ENCODE measurements at regions not wholly inside any gene's neighbourhood (a gene's known extent, or its start where the extent isn't known, plus 50 kb on each side); places are given as distances from the start of the nearest gene placed in this dataset.

- intact Hi-C loops (cut with micrococcal nuclease): no loop called here
- no peaks in the 10 kb centered on the region for H3K27me3 Mint-ChIP-seq (ENCODE audit: low read depth in 3 of 3)
- H3K4me1 ChIP-seq (ENCODE audit: control insufficient read depth in 1 of 2, insufficient read depth in 2 of 2, low read length in 2 of 2): no peaks in the 10 kb centered on the region
- H3K9ac ChIP-seq (ENCODE audit: insufficient read depth, low read length, poor library complexity, severe bottlenecking): no peak overlapping the region
- no peak for DNase-seq
- H3K36me3 ChIP-seq (replicated peaks in 1 of 2; ENCODE audit: control insufficient read depth in 1 of 2, insufficient read depth in 2 of 2, low read length in 2 of 2): no peaks in the 10 kb centered on the region
- 75% methylated on average over 2 of the region's 3 CpGs for WGBS (ENCODE audit: insufficient coverage)
- no peaks in the 10 kb centered on the region for H3K79me2 ChIP-seq (ENCODE audit: insufficient read depth, low read length)
- H3K36me3 Mint-ChIP-seq: no peaks in the 10 kb centered on the region
- no peak overlapping the region for H3K27ac ChIP-seq (ENCODE audit: low read depth in 1 of 2, low read length in 2 of 2)
- TF ChIP-seq CTCF (IDR thresholded peaks at IDR 0.05): no peak
- no peak overlapping the region for H2AFZ ChIP-seq (ENCODE audit: insufficient read depth, low read depth, low read length, poor library complexity, severe bottlenecking)
- no peaks in the 10 kb centered on the region for H3K4me1 Mint-ChIP-seq
- no peak overlapping the region for H3K4me3 ChIP-seq (replicated peaks in 1 of 3; ENCODE audit: low read depth in 2 of 3, low read length in 3 of 3)
- H3K9me3 ChIP-seq (replicated peaks in 1 of 2; ENCODE audit: control insufficient read depth in 1 of 2, insufficient read depth in 1 of 2, low read length in 2 of 2): peaks cover 11 to 12% of the 10 kb centered on the region in 2 donors
- no peak overlapping the region for H3K27ac Mint-ChIP-seq
- H3K4me3 Mint-ChIP-seq: no peak overlapping the region
- H3K4me2 ChIP-seq (replicated peaks; ENCODE audit: extremely low read depth, low read length, poor library complexity, severe bottlenecking): no peak overlapping the region
- H3K27me3 ChIP-seq (ENCODE audit: control insufficient read depth in 2 of 2, insufficient read depth in 2 of 2, low read length in 2 of 2): no peaks in the 10 kb centered on the region
- H3K9me3 Mint-ChIP-seq: peaks cover 0 to 10% (median 6%) of the 10 kb centered on the region in 7 donors
- H4K20me1 ChIP-seq (ENCODE audit: insufficient read depth, low read length): no peaks in the 10 kb centered on the region
These were observed 338.0 kb downstream of the RMST start for GRCh38 chr12:97800561-97800960.

GRCh38 chr12:97801471-97802059 is 339.0 kb downstream of the RMST start:
- Histone ChIP-seq H3K4me3 (replicated peaks in 1 of 3; ENCODE audit: low read depth in 2 of 3, low read length in 3 of 3) (no peak overlapping the region), H3K9ac (ENCODE audit: insufficient read depth, low read length, poor library complexity, severe bottlenecking) (no peak overlapping the region), H2AFZ (ENCODE audit: insufficient read depth, low read depth, low read length, poor library complexity, severe bottlenecking) (no peak overlapping the region), H3K27ac (ENCODE audit: low read depth in 1 of 2, low read length in 2 of 2) (no peak overlapping the region), H3K9me3 (replicated peaks in 1 of 2; ENCODE audit: control insufficient read depth in 1 of 2, insufficient read depth in 1 of 2, low read length in 2 of 2) (peaks cover 9 to 12% of the 10 kb centered on the region in 2 donors), H3K27me3 (ENCODE audit: control insufficient read depth in 2 of 2, insufficient read depth in 2 of 2, low read length in 2 of 2) (no peaks in the 10 kb centered on the region), H3K4me2 (replicated peaks; ENCODE audit: extremely low read depth, low read length, poor library complexity, severe bottlenecking) (no peak overlapping the region), H3K36me3 (replicated peaks in 1 of 2; ENCODE audit: control insufficient read depth in 1 of 2, insufficient read depth in 2 of 2, low read length in 2 of 2) (no peaks in the 10 kb centered on the region), H3K4me1 (ENCODE audit: control insufficient read depth in 1 of 2, insufficient read depth in 2 of 2, low read length in 2 of 2) (no peaks in the 10 kb centered on the region), H3K79me2 (ENCODE audit: insufficient read depth, low read length) (no peaks in the 10 kb centered on the region), H4K20me1 (ENCODE audit: insufficient read depth, low read length) (no peaks in the 10 kb centered on the region)
- H3K27me3 Mint-ChIP-seq (ENCODE audit: low read depth in 3 of 3): no peaks in the 10 kb centered on the region
- TF ChIP-seq CTCF (IDR thresholded peaks at IDR 0.05): no peak
- peaks cover 0 to 10% (median 6%) of the 10 kb centered on the region in 7 donors for H3K9me3 Mint-ChIP-seq
- no peak for DNase-seq
- no peak overlapping the region for H3K27ac Mint-ChIP-seq
- no peak overlapping the region for H3K4me3 Mint-ChIP-seq
- H3K4me1 Mint-ChIP-seq: no peaks in the 10 kb centered on the region
- no peaks in the 10 kb centered on the region for H3K36me3 Mint-ChIP-seq
- intact Hi-C loops (cut with micrococcal nuclease): no loop called here
- 75% methylated on average over 4 of the region's 5 CpGs for WGBS (ENCODE audit: insufficient coverage)
